PC-3 (cell line): ENCODE measurements at regions not wholly inside any gene's neighbourhood (a gene's known extent, or its start where the extent isn't known, plus 50 kb on each side); places are given as distances from the start of the nearest gene placed in this dataset.

Experiments
- CTCF ChIP-seq: fragments of 300-600 bp; sonication (generic); conservative IDR thresholded peaks from 2 replicates; pipeline ENCODE4 v1.5.1; 2017; ENCODE audit warnings: antibody characterized with exemption, low read depth, mild to moderate bottlenecking, low read length
- EZH2 ChIP-seq: fragments of 300-600 bp; sonication (generic); IDR thresholded peaks from one replicate; pipeline ENCODE4 v1.6.1; 2017; ENCODE audit warnings: antibody characterized with exemption, mild to moderate bottlenecking, low read length; ENCODE audit not compliant: unreplicated experiment
- EZH2phosphoT487 ChIP-seq: fragments of 300-600 bp; sonication (generic); IDR thresholded peaks from 2 replicates; pipeline ENCODE4 v1.6.1; 2018; ENCODE audit warnings: mild to moderate bottlenecking, antibody characterized with exemption, low read length, borderline replicate concordance

GRCh38 chr11:17148536-17148935 is 59.2 kb downstream of the PIK3C2A start:
- TF ChIP-seq CTCF (no peak), EZH2 (no peak), EZH2phosphoT487 (no peak)
